ENCODE measurements at regions not wholly inside any gene's neighbourhood (a gene's known extent, or its start where the extent isn't known, plus 50 kb on each side); places are given as distances from the start of the nearest gene placed in this dataset.

DNA sequence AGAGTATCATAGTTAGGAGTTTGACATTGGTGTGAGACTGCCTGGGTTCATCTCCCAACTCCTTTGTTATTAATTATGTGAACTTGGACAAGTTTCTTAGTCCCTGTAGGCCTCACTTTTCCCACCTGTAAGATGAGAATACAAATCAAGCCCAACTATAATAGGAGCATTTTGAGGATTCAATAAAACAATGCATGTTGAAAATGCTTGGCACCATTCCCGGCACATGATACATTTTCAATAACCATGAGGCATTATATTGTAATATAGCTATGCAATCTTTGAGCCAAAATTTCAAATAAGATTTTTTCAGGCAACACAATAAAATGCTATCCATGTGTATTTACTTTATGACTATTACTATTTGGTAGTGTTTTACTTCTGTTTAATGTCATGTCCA is 229.0 kb upstream of the SP4 start:
- POLR2A ChIA-PET: no interaction called here
- no peak for ATAC-seq
- Mint-ChIP-seq H3K4me1 (peaks cover 5% of the 10 kb centered on the region), H3K27me3 (ENCODE audit: low read depth) (no peaks in the 10 kb centered on the region), H3K27ac (no peak overlapping the region), H3K4me3 (no peak overlapping the region), H3K9me3 (no peaks in the 10 kb centered on the region), H3K36me3 (no peaks in the 10 kb centered on the region)
- DNase-seq (ENCODE audit: low spot score): no peak
- TF ChIP-seq ZBTB43 (CRISPR knock-in tag; IDR thresholded peaks at IDR 0.05) (no peak), NR3C1 (CRISPR knock-in tag; conservative IDR thresholded peaks at IDR 0.05; ENCODE audit: low read depth) (no peak), SMAD4 (CRISPR knock-in tag; IDR thresholded peaks at IDR 0.05) (no peak), NFATC4 (CRISPR knock-in tag; IDR thresholded peaks at IDR 0.05) (no peak), JAZF1 (CRISPR knock-in tag; IDR thresholded peaks at IDR 0.05) (no peak), ZNF396 (CRISPR knock-in tag; IDR thresholded peaks at IDR 0.05; ENCODE audit: borderline replicate concordance) (no peak), NR2C2 (CRISPR knock-in tag; IDR thresholded peaks at IDR 0.05) (no peak), STAT6 (CRISPR knock-in tag; conservative IDR thresholded peaks at IDR 0.05; ENCODE audit: low read depth) (no peak), RELA (CRISPR knock-in tag; IDR thresholded peaks at IDR 0.05; ENCODE audit: borderline replicate concordance) (no peak), TP53 (CRISPR knock-in tag; IDR thresholded peaks at IDR 0.05) (no peak), ZNF121 (CRISPR knock-in tag; IDR thresholded peaks at IDR 0.05) (no peak), SP1 (CRISPR knock-in tag; conservative IDR thresholded peaks at IDR 0.05) (no peak), OVOL2 (CRISPR knock-in tag; IDR thresholded peaks at IDR 0.05; ENCODE audit: borderline replicate concordance) (no peak), ZNF263 (CRISPR knock-in tag; IDR thresholded peaks at IDR 0.05; ENCODE audit: low read depth) (no peak), AFF4 (CRISPR knock-in tag; IDR thresholded peaks at IDR 0.05; ENCODE audit: borderline replicate concordance) (no peak)
- TF ChIP-seq, protein P1, sequence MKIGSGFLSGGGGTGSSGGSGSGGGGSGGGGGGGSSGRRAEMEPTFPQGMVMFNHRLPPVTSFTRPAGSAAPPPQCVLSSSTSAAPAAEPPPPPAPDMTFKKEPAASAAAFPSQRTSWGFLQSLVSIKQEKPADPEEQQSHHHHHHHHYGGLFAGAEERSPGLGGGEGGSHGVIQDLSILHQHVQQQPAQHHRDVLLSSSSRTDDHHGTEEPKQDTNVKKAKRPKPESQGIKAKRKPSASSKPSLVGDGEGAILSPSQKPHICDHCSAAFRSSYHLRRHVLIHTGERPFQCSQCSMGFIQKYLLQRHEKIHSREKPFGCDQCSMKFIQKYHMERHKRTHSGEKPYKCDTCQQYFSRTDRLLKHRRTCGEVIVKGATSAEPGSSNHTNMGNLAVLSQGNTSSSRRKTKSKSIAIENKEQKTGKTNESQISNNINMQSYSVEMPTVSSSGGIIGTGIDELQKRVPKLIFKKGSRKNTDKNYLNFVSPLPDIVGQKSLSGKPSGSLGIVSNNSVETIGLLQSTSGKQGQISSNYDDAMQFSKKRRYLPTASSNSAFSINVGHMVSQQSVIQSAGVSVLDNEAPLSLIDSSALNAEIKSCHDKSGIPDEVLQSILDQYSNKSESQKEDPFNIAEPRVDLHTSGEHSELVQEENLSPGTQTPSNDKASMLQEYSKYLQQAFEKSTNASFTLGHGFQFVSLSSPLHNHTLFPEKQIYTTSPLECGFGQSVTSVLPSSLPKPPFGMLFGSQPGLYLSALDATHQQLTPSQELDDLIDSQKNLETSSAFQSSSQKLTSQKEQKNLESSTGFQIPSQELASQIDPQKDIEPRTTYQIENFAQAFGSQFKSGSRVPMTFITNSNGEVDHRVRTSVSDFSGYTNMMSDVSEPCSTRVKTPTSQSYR (CRISPR knock-in tag; IDR thresholded peaks at IDR 0.05): no peak
- TF ChIP-seq, protein P2, sequence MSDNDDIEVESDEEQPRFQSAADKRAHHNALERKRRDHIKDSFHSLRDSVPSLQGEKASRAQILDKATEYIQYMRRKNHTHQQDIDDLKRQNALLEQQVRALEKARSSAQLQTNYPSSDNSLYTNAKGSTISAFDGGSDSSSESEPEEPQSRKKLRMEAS (CRISPR knock-in tag; IDR thresholded peaks at IDR 0.05): no peak
- TF ChIP-seq, protein P3, sequence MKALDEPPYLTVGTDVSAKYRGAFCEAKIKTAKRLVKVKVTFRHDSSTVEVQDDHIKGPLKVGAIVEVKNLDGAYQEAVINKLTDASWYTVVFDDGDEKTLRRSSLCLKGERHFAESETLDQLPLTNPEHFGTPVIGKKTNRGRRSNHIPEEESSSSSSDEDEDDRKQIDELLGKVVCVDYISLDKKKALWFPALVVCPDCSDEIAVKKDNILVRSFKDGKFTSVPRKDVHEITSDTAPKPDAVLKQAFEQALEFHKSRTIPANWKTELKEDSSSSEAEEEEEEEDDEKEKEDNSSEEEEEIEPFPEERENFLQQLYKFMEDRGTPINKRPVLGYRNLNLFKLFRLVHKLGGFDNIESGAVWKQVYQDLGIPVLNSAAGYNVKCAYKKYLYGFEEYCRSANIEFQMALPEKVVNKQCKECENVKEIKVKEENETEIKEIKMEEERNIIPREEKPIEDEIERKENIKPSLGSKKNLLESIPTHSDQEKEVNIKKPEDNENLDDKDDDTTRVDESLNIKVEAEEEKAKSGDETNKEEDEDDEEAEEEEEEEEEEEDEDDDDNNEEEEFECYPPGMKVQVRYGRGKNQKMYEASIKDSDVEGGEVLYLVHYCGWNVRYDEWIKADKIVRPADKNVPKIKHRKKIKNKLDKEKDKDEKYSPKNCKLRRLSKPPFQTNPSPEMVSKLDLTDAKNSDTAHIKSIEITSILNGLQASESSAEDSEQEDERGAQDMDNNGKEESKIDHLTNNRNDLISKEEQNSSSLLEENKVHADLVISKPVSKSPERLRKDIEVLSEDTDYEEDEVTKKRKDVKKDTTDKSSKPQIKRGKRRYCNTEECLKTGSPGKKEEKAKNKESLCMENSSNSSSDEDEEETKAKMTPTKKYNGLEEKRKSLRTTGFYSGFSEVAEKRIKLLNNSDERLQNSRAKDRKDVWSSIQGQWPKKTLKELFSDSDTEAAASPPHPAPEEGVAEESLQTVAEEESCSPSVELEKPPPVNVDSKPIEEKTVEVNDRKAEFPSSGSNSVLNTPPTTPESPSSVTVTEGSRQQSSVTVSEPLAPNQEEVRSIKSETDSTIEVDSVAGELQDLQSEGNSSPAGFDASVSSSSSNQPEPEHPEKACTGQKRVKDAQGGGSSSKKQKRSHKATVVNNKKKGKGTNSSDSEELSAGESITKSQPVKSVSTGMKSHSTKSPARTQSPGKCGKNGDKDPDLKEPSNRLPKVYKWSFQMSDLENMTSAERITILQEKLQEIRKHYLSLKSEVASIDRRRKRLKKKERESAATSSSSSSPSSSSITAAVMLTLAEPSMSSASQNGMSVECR (CRISPR knock-in tag; IDR thresholded peaks at IDR 0.05; ENCODE audit: borderline replicate concordance): no peak
- TF ChIP-seq, protein P4, sequence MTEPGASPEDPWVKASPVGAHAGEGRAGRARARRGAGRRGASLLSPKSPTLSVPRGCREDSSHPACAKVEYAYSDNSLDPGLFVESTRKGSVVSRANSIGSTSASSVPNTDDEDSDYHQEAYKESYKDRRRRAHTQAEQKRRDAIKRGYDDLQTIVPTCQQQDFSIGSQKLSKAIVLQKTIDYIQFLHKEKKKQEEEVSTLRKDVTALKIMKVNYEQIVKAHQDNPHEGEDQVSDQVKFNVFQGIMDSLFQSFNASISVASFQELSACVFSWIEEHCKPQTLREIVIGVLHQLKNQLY (CRISPR knock-in tag; IDR thresholded peaks at IDR 0.05): no peak
- CTCF ChIA-PET: no interaction called here
